ENCODE measurements at regions not wholly inside any gene's neighbourhood (a gene's known extent, or its start where the extent isn't known, plus 50 kb on each side); places are given as distances from the start of the nearest gene placed in this dataset.

DNA sequence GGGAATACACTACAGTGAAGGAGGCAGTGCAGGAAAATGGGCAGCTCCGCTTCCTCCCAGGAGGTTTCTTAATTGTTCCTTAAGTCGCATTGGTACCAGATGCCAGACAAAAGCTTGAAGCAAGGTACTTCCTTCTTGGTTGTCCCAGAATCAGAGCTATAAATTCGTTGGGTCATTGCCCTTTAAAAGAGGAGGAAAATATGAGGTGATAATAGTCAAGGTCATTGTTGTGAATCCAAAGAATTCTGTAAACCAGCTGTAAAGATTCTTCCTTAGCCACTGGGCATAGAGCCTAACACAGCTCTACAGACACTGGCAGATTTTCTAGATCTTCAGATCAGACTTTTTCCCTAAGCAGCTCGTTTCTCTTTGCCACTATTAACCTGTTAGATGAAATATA, 444.1 kb upstream of the TLE4 start:
- TF ChIP-seq CTCF (conservative IDR thresholded peaks at IDR 0.05; ENCODE audit: low read depth, low read length) = no peak
- no peak overlapping the region for H3K4me3 ChIP-seq (ENCODE audit: low read depth, low read length)
- no peak for DNase-seq (ENCODE audit: low read depth)

DNA sequence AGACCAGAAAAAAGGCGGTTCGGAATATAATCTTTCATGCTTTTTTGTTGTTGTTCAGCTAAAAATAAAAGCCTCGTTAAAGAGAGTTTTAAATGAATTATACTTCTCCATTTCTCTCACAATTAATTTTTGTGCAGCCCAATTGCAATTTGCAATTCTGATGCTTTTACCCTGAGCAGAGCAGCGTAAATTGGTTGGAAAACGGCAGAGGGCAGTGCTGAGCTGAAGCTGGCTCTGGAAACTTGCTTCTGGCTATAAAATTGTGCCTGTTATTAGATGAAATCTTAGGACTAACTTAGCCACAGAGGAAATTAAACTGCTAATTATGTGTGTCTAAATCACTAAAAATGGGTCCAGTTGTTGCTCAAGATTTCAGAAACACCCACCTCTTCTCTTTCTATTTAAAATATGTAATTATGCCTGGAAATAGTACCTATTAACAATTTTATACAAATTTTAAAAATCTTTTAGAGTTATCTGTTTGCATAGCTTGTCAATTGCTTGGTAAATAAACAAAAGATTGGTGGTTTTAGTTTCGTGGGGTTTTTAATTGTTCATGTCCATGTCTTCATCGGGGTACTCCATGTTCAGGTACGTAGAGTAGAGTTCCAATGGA, 441.8 kb upstream of the TLE4 start:
- DNase-seq (ENCODE audit: low read depth) = no peak
- peak; percentile 97 for TF ChIP-seq CTCF (conservative IDR thresholded peaks at IDR 0.05; ENCODE audit: low read depth, low read length)
- no peak overlapping the region for H3K4me3 ChIP-seq (ENCODE audit: low read depth, low read length)

DNA sequence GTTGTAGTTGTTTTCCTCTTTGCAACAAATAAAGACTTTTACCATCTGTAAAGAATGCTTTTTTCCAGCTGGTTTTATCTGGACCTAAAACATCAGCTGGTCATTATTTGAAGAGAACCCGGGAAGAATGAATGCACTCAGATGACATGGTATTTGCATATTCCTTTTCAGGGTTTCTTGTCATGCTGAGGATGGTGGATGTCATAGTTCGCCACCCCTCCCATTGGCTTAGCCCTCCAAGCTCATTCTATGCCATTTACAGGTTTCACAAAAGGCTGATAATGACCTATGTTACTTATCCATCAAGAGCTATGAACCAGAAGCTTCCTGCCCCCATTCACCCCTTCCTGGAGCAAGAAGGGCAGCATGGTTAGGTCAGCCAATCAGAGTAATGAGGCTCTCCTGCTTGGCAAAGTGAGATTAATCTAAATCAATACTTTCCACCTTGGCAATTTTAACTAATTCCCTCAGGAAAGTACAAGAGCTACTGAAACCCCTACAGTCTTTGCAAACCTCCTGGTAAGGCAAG, 440.5 kb upstream of the TLE4 start:
- no peak for DNase-seq (ENCODE audit: low read depth)
- no peak for TF ChIP-seq CTCF (conservative IDR thresholded peaks at IDR 0.05; ENCODE audit: low read depth, low read length)
- H3K4me3 ChIP-seq (ENCODE audit: low read depth, low read length) = no peak overlapping the region

DNA sequence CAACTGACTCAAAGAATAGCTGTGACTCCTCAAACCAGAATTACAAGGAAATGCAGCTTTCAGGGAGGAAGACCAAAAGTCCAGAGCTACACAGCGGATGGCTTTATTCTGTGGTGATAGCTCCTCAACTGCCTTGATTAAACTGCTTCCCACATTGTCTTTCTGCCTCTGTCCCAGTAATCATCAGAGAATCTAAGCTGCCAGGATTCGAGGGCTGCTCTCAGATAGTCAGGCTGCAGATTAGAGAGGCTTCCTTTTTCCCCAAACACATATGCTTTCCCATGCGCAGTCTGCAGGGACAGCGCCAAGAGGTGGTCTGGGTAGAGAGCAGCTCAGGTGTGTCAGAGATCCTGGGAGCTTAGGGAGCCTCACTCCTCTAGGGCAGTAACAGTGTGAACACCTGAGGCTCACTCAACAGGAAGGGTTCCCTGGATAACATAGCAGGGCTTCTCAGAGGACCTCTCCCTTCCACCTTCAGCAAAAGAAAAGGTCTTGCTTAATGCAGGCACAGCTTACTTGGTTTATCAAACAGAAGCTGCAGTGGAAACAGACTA, 439.9 kb upstream of the TLE4 start:
- DNase-seq (ENCODE audit: low read depth) = no peak
- H3K4me3 ChIP-seq (ENCODE audit: low read depth, low read length) = no peak overlapping the region
- no peak for TF ChIP-seq CTCF (conservative IDR thresholded peaks at IDR 0.05; ENCODE audit: low read depth, low read length)

- H3K4me3 ChIP-seq (ENCODE audit: low read depth, low read length) = no peak overlapping the region
- TF ChIP-seq CTCF (conservative IDR thresholded peaks at IDR 0.05; ENCODE audit: low read depth, low read length) = peak; percentile 29
- no peak for DNase-seq (ENCODE audit: low read depth)
Observed at GRCh38 chr9:79134654-79135053, 437.1 kb upstream of the TLE4 start.

- H3K4me3 ChIP-seq (ENCODE audit: low read depth, low read length) = no peak overlapping the region
- DNase-seq (ENCODE audit: low read depth) = no peak
- TF ChIP-seq CTCF (conservative IDR thresholded peaks at IDR 0.05; ENCODE audit: low read depth, low read length) = no peak
Observed at GRCh38 chr9:79135681-79136415, 435.9 kb upstream of the TLE4 start.
